ENCODE measurements at regions not wholly inside any gene's neighbourhood (a gene's known extent, or its start where the extent isn't known, plus 50 kb on each side); places are given as distances from the start of the nearest gene placed in this dataset.

DNA sequence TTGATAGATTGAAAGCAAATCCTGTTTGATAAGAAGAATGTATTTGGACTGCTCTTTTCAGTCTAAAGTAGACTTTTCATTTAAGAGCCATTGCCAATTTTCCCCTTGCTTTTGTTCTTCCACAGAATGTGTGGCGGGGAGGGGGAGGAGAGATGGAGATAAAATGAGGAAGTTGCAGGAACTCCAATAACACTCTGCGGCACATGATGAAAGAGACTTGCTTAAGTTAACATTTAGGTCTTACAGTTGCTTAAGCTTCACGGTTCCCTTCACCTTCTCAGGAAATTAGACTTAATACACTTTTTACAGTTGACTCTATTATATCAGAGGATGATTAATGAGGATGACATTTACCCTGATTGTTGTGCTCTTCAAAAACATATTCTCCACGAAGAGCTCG lies 537.3 kb downstream of the TMTC2 start:
- Mint-ChIP-seq H3K9me3 (peaks cover 5% of the 10 kb centered on the region), H3K27me3 (no peaks in the 10 kb centered on the region), H3K27ac (no peak overlapping the region), H3K36me3 (ENCODE audit: low read depth) (no peaks in the 10 kb centered on the region), H3K4me1 (ENCODE audit: low read depth) (no peaks in the 10 kb centered on the region), H3K4me3 (no peak overlapping the region)
- Histone ChIP-seq H3K27me3 (ENCODE audit: control insufficient read depth in 1 of 2, insufficient read depth in 2 of 2, low read length in 2 of 2) (no peaks in the 10 kb centered on the region), H3K36me3 (ENCODE audit: insufficient read depth, low read length) (no peaks in the 10 kb centered on the region), H3K9me3 (ENCODE audit: control insufficient read depth in 1 of 2, insufficient read depth in 1 of 2, low read length in 2 of 2) (no peaks in the 10 kb centered on the region), H3K27ac (ENCODE audit: low read depth in 1 of 2, low read length in 2 of 2) (no peak overlapping the region), H3K4me1 (ENCODE audit: insufficient read depth, low read length) (no peaks in the 10 kb centered on the region), H3K4me3 (ENCODE audit: low read length) (no peak overlapping the region)
- TF ChIP-seq, protein P1, sequence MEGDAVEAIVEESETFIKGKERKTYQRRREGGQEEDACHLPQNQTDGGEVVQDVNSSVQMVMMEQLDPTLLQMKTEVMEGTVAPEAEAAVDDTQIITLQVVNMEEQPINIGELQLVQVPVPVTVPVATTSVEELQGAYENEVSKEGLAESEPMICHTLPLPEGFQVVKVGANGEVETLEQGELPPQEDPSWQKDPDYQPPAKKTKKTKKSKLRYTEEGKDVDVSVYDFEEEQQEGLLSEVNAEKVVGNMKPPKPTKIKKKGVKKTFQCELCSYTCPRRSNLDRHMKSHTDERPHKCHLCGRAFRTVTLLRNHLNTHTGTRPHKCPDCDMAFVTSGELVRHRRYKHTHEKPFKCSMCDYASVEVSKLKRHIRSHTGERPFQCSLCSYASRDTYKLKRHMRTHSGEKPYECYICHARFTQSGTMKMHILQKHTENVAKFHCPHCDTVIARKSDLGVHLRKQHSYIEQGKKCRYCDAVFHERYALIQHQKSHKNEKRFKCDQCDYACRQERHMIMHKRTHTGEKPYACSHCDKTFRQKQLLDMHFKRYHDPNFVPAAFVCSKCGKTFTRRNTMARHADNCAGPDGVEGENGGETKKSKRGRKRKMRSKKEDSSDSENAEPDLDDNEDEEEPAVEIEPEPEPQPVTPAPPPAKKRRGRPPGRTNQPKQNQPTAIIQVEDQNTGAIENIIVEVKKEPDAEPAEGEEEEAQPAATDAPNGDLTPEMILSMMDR (IDR thresholded peaks at IDR 0.05), result no peak
- intact Hi-C loops (cut with DNase I, micrococcal nuclease), result no loop called here
- ChIA-PET POLR2A (no interaction called here), CTCF (no interaction called here)
- ATAC-seq (ENCODE audit: poor library complexity) (no peak), DNase-seq (no peak)

- DNase-seq, result no peak
- Histone ChIP-seq H3K27me3 (ENCODE audit: control insufficient read depth in 1 of 2, insufficient read depth in 2 of 2, low read length in 2 of 2) (no peaks in the 10 kb centered on the region), H3K9me3 (ENCODE audit: control insufficient read depth in 1 of 2, insufficient read depth in 1 of 2, low read length in 2 of 2) (no peaks in the 10 kb centered on the region), H3K4me3 (ENCODE audit: low read length) (no peak overlapping the region), H3K36me3 (ENCODE audit: insufficient read depth, low read length) (no peaks in the 10 kb centered on the region), H3K4me1 (ENCODE audit: insufficient read depth, low read length) (no peaks in the 10 kb centered on the region), H3K27ac (ENCODE audit: low read depth in 1 of 2, low read length in 2 of 2) (no peak overlapping the region)
- H3K36me3 Mint-ChIP-seq (ENCODE audit: low read depth), result no peaks in the 10 kb centered on the region
- CTCF ChIA-PET, result no interaction called here
- H3K4me3 Mint-ChIP-seq, result no peak overlapping the region
- no peak for ATAC-seq (ENCODE audit: poor library complexity)
- no peak overlapping the region for H3K27ac Mint-ChIP-seq
- POLR2A ChIA-PET, result no interaction called here
- TF ChIP-seq, protein P1 (IDR thresholded peaks at IDR 0.05), result no peak
- no peaks in the 10 kb centered on the region for H3K4me1 Mint-ChIP-seq (ENCODE audit: low read depth)
- no peaks in the 10 kb centered on the region for H3K9me3 Mint-ChIP-seq
- intact Hi-C loops (cut with DNase I, micrococcal nuclease), result no loop called here
- no peaks in the 10 kb centered on the region for H3K27me3 Mint-ChIP-seq
These were observed 534.1 kb downstream of the TMTC2 start for GRCh38 chr12:83220774-83221173.

DNA sequence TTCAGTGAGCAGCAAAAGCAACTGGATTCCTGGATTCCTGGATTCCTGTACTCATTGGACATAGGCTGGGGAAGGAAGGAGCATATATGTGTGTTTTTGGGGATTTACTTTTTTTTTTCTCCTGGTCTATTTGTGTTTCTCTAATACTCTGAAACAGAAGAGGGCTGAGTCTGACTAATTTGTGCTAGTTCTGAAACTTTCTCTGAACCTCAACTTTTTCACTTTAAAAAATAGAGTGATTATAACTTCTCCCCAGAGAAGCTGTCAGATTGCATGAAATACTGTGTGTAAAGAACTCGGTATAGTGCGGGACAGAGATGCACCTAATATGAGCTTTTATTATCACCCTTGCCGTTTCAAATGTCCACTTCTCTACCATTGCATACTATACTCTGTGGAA lies 529.5 kb downstream of the TMTC2 start:
- CTCF ChIA-PET, result no interaction called here
- H3K4me1 Mint-ChIP-seq (ENCODE audit: low read depth), result no peaks in the 10 kb centered on the region
- no peak overlapping the region for H3K27ac Mint-ChIP-seq
- no peak overlapping the region for H3K4me3 ChIP-seq (ENCODE audit: low read length)
- ATAC-seq (ENCODE audit: poor library complexity) (no peak), DNase-seq (no peak)
- no peaks in the 10 kb centered on the region for H3K36me3 Mint-ChIP-seq (ENCODE audit: low read depth)
- POLR2A ChIA-PET, result interaction anchor here (0.7 kb wide), 2 partner anchors 8 to 155 kb away, joined by 3 read pairs; no protein-coding TSS in a partner anchor
- TF ChIP-seq, protein P1 (IDR thresholded peaks at IDR 0.05), result no peak
- no peak overlapping the region for H3K4me3 Mint-ChIP-seq
- H3K27ac ChIP-seq (ENCODE audit: low read depth in 1 of 2, low read length in 2 of 2), result no peak overlapping the region
- H3K9me3 ChIP-seq (ENCODE audit: control insufficient read depth in 1 of 2, insufficient read depth in 1 of 2, low read length in 2 of 2), result no peaks in the 10 kb centered on the region
- H3K36me3 ChIP-seq (ENCODE audit: insufficient read depth, low read length), result no peaks in the 10 kb centered on the region
- no peaks in the 10 kb centered on the region for H3K9me3 Mint-ChIP-seq
- intact Hi-C loops (cut with DNase I, micrococcal nuclease), result no loop called here
- H3K27me3 ChIP-seq (ENCODE audit: control insufficient read depth in 1 of 2, insufficient read depth in 2 of 2, low read length in 2 of 2), result no peaks in the 10 kb centered on the region
- no peaks in the 10 kb centered on the region for H3K27me3 Mint-ChIP-seq
- no peaks in the 10 kb centered on the region for H3K4me1 ChIP-seq (ENCODE audit: insufficient read depth, low read length)

Data from CD4-positive, alpha-beta T cell (primary cell).